Suppressor macrophage (primary cell): ENCODE measurements at regions not wholly inside any gene's neighbourhood (a gene's known extent, or its start where the extent isn't known, plus 50 kb on each side); places are given as distances from the start of the nearest gene placed in this dataset.

ENCODE experiments used
- DNase-seq, 4 experiments: peaks; one replicate each; pipeline ENCODE4 v3.0.0-alpha.2; 2020 to 2022

- DNase-seq, result no peak
These were observed 445.7 kb downstream of the SMARCA1 start for GRCh38 chrX:129077424-129078170.

GRCh38 chrX:129071390-129071789, 451.9 kb downstream of the SMARCA1 start:
- no peak for DNase-seq

- DNase-seq, result no peak
These were observed 457.4 kb downstream of the SMARCA1 start for GRCh38 chrX:129065895-129066294.

GRCh38 chrX:129058405-129058804, 464.9 kb downstream of the SMARCA1 start:
- no peak for DNase-seq

- DNase-seq, result no peak
These were observed 480.2 kb downstream of the SMARCA1 start for GRCh38 chrX:129043138-129043537.

GRCh38 chrX:129041319-129041718, 482.0 kb downstream of the SMARCA1 start:
- DNase-seq, result no peak

GRCh38 chrX:129040124-129040523, 483.2 kb downstream of the SMARCA1 start:
- no peak for DNase-seq

- DNase-seq, result no peak
These were observed 484.1 kb downstream of the SMARCA1 start for GRCh38 chrX:129039176-129039575.

- no peak for DNase-seq
These were observed 485.9 kb downstream of the SMARCA1 start for GRCh38 chrX:129037389-129037788.

- no peak for DNase-seq
These were observed 488.1 kb downstream of the SMARCA1 start for GRCh38 chrX:129035180-129035579.

- DNase-seq, result no peak
These were observed 489.1 kb downstream of the SMARCA1 start for GRCh38 chrX:129034196-129034595.

- DNase-seq, result no peak
These were observed 497.1 kb downstream of the SMARCA1 start for GRCh38 chrX:129026202-129026601.

GRCh38 chrX:129025376-129025775, 497.9 kb downstream of the SMARCA1 start:
- DNase-seq, result no peak

- no peak for DNase-seq
These were observed 503.9 kb downstream of the SMARCA1 start for GRCh38 chrX:129019412-129019811.

GRCh38 chrX:129015381-129015780, 507.9 kb downstream of the SMARCA1 start:
- DNase-seq, result no peak

GRCh38 chrX:129013574-129013973, 509.7 kb downstream of the SMARCA1 start:
- no peak for DNase-seq

GRCh38 chrX:129007631-129008030, 515.7 kb downstream of the SMARCA1 start:
- no peak for DNase-seq

- no peak for DNase-seq
These were observed 516.8 kb downstream of the SMARCA1 start for GRCh38 chrX:129006491-129006890.

- DNase-seq, result no peak
These were observed 522.5 kb downstream of the SMARCA1 start for GRCh38 chrX:129000797-129001196.

GRCh38 chrX:129000018-129000417, 523.3 kb downstream of the SMARCA1 start:
- DNase-seq, result no peak

- DNase-seq, result no peak
These were observed 531.0 kb downstream of the SMARCA1 start for GRCh38 chrX:128992107-128992971.

GRCh38 chrX:128975745-128976144, 547.5 kb downstream of the SMARCA1 start:
- peak; percentile 0 to 31 (median 11) for DNase-seq

- no peak for DNase-seq
These were observed 550.3 kb downstream of the SMARCA1 start for GRCh38 chrX:128973033-128973432.

GRCh38 chrX:128961290-128961689, 562.0 kb downstream of the SMARCA1 start:
- DNase-seq, result no peak
